Retinal pigment epithelial cell (primary cell): ENCODE measurements at regions not wholly inside any gene's neighbourhood (a gene's known extent, or its start where the extent isn't known, plus 50 kb on each side); places are given as distances from the start of the nearest gene placed in this dataset.

Source experiments
- DNase-seq: peaks from one replicate; pipeline ENCODE4 v3.0.0-alpha.2; 2010; ENCODE audit warnings: low read depth
- H3K4me3 ChIP-seq: 2 replicates; pipeline ENCODE4 v1.5.1; 2011; ENCODE audit warnings: mild to moderate bottlenecking, low read length, control low read depth, moderate library complexity
- CTCF ChIP-seq: conservative IDR thresholded peaks from 2 replicates; pipeline ENCODE4 v1.5.1; 2011; ENCODE audit warnings: low read depth, low read length, control low read depth, inconsistent platforms

GRCh38 chr1:87957331-87957730 is 628.7 kb downstream of the LMO4 start:
- no peak overlapping the region for H3K4me3 ChIP-seq
- no peak for DNase-seq
- TF ChIP-seq CTCF, result no peak

GRCh38 chr1:87958201-87958600 is 629.5 kb downstream of the LMO4 start:
- no peak for TF ChIP-seq CTCF
- DNase-seq, result no peak
- H3K4me3 ChIP-seq, result no peak overlapping the region

- H3K4me3 ChIP-seq, result no peak overlapping the region
- no peak for DNase-seq
- TF ChIP-seq CTCF, result no peak
Observed at GRCh38 chr1:87958716-87959115, 630.0 kb downstream of the LMO4 start.

- TF ChIP-seq CTCF, result no peak
- no peak overlapping the region for H3K4me3 ChIP-seq
- DNase-seq, result no peak
Observed at GRCh38 chr1:87959236-87959635, 630.6 kb downstream of the LMO4 start.

- no peak for TF ChIP-seq CTCF
- DNase-seq, result no peak
Observed at GRCh38 chr1:87961992-87962391, 633.3 kb downstream of the LMO4 start.

GRCh38 chr1:87963556-87963955 is 634.9 kb downstream of the LMO4 start:
- no peak overlapping the region for H3K4me3 ChIP-seq
- DNase-seq, result no peak
- TF ChIP-seq CTCF, result no peak

More at GRCh38 chr1:87961992-87962391, 633.3 kb downstream of the LMO4 start:
- no peak overlapping the region for H3K4me3 ChIP-seq

- no peak for DNase-seq
- no peak overlapping the region for H3K4me3 ChIP-seq
- TF ChIP-seq CTCF, result no peak
Observed at GRCh38 chr1:87965193-87965592, 636.5 kb downstream of the LMO4 start.
